ENCODE measurements at regions not wholly inside any gene's neighbourhood (a gene's known extent, or its start where the extent isn't known, plus 50 kb on each side); places are given as distances from the start of the nearest gene placed in this dataset.

DNA sequence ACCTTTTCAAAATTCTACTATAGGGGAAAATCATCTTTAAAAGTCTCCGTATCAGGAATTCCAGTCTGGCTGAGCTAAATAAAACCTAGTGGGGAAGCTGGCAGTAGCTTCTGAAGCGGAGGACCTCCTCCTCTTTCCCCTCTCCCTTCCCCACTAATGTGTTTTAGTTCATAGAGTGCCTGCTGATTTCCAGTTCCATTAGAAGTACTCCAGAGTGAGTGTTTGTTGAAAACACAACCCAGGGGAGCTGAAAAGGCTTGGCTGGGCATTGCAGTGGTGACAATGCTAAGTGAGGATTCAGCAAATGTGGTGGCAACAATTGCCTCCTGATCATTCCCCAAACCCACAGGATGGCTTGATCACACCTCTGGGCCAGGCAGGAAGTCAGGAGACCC lies 144.2 kb upstream of the FRMD6 start:
- H3K27ac Mint-ChIP-seq: no peak overlapping the region
- no peaks in the 10 kb centered on the region for H3K9me3 Mint-ChIP-seq
- no peak overlapping the region for H3K4me3 Mint-ChIP-seq
- no peaks in the 10 kb centered on the region for H3K4me1 Mint-ChIP-seq (ENCODE audit: low read depth)
- H3K27me3 Mint-ChIP-seq: peaks cover 25% of the 10 kb centered on the region
- no peaks in the 10 kb centered on the region for H3K36me3 Mint-ChIP-seq (ENCODE audit: low read depth)

GRCh38 chr14:51507906-51508511 lies 143.7 kb upstream of the FRMD6 start:
- no peaks in the 10 kb centered on the region for H3K4me1 Mint-ChIP-seq (ENCODE audit: low read depth)
- H3K27ac Mint-ChIP-seq: no peak overlapping the region
- no peak overlapping the region for H3K4me3 Mint-ChIP-seq
- H3K27me3 Mint-ChIP-seq: peaks cover 20% of the 10 kb centered on the region
- no peaks in the 10 kb centered on the region for H3K9me3 Mint-ChIP-seq
- H3K36me3 Mint-ChIP-seq (ENCODE audit: low read depth): no peaks in the 10 kb centered on the region

DNA sequence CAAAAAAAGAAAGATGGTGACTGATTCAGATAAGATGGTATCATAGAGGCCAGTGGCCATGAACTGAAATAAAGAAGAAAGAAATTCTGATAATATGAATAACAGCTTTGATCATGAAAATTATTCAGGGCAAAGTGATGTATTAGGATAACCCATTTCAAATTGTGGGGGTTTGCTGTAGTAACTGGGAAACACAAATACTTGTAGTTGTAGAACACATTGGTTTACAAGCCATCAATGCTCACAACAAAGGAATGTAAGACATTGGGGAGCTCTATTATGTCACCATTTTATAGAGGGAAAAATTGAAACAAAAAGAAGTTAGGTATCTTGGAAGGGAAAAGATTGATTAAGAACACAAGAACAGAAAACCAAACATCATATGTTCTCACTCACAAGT lies 140.4 kb upstream of the FRMD6 start:
- H3K36me3 Mint-ChIP-seq (ENCODE audit: low read depth): no peaks in the 10 kb centered on the region
- H3K4me1 Mint-ChIP-seq (ENCODE audit: low read depth): no peaks in the 10 kb centered on the region
- H3K4me3 Mint-ChIP-seq: no peak overlapping the region
- no peak overlapping the region for H3K27ac Mint-ChIP-seq
- H3K9me3 Mint-ChIP-seq: no peaks in the 10 kb centered on the region
- peaks cover 14% of the 10 kb centered on the region for H3K27me3 Mint-ChIP-seq

- Mint-ChIP-seq H3K4me3 (no peak overlapping the region), H3K27ac (no peak overlapping the region), H3K4me1 (ENCODE audit: low read depth) (no peaks in the 10 kb centered on the region), H3K27me3 (peaks cover 18% of the 10 kb centered on the region), H3K9me3 (no peaks in the 10 kb centered on the region), H3K36me3 (ENCODE audit: low read depth) (no peaks in the 10 kb centered on the region)
These were observed 139.4 kb upstream of the FRMD6 start for GRCh38 chr14:51512316-51512715.

DNA sequence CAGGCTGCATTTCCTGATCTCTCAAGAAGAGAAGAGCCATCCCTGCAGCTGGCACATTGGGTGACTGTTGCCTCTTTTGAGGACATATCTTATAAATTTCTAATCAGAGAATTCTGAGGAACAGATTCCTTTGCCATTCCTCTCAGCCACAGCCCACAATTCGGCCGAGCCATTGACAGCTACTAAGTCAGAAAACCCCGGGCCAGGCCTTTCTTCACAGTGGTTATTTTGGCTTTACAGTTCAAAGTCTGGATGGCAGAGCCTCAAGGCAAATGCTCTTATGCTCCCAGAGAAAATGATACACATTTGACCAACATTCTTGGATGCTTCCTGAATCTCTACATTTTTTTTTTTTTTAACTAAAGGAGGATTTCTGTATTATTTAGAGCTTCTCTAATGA lies 138.4 kb upstream of the FRMD6 start:
- H3K9me3 Mint-ChIP-seq: no peaks in the 10 kb centered on the region
- H3K4me3 Mint-ChIP-seq: no peak overlapping the region
- H3K4me1 Mint-ChIP-seq (ENCODE audit: low read depth): no peaks in the 10 kb centered on the region
- peaks cover 22% of the 10 kb centered on the region for H3K27me3 Mint-ChIP-seq
- H3K27ac Mint-ChIP-seq: no peak overlapping the region
- no peaks in the 10 kb centered on the region for H3K36me3 Mint-ChIP-seq (ENCODE audit: low read depth)

- H3K27ac Mint-ChIP-seq: no peak overlapping the region
- no peak overlapping the region for H3K4me3 Mint-ChIP-seq
- H3K4me1 Mint-ChIP-seq (ENCODE audit: low read depth): no peaks in the 10 kb centered on the region
- H3K27me3 Mint-ChIP-seq: peaks cover 16% of the 10 kb centered on the region
- no peaks in the 10 kb centered on the region for H3K36me3 Mint-ChIP-seq (ENCODE audit: low read depth)
- no peaks in the 10 kb centered on the region for H3K9me3 Mint-ChIP-seq
These were observed 137.8 kb upstream of the FRMD6 start for GRCh38 chr14:51513933-51514332.

DNA sequence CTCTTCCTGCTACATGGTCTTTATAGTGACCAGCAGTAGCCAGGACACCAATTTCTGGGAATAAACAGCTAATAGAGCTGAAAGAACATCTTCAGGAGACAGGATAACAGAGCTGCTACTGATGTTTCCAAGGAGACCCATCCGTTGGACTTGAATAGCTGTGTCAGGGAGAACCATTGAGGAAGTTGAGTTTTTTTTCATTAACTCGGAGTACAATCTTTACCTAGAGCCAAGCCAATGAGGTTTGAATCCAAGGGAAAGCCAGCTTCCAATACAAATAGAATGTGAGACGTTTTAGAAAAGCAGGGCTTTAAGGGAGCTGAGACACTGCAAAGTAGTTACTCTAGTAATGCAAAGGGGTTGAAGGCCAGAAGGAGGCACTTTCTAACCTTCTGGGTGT lies 136.1 kb upstream of the FRMD6 start:
- H3K4me1 Mint-ChIP-seq (ENCODE audit: low read depth): no peaks in the 10 kb centered on the region
- no peaks in the 10 kb centered on the region for H3K9me3 Mint-ChIP-seq
- H3K36me3 Mint-ChIP-seq (ENCODE audit: low read depth): no peaks in the 10 kb centered on the region
- no peak overlapping the region for H3K27ac Mint-ChIP-seq
- peaks cover 21% of the 10 kb centered on the region for H3K27me3 Mint-ChIP-seq
- H3K4me3 Mint-ChIP-seq: no peak overlapping the region

DNA sequence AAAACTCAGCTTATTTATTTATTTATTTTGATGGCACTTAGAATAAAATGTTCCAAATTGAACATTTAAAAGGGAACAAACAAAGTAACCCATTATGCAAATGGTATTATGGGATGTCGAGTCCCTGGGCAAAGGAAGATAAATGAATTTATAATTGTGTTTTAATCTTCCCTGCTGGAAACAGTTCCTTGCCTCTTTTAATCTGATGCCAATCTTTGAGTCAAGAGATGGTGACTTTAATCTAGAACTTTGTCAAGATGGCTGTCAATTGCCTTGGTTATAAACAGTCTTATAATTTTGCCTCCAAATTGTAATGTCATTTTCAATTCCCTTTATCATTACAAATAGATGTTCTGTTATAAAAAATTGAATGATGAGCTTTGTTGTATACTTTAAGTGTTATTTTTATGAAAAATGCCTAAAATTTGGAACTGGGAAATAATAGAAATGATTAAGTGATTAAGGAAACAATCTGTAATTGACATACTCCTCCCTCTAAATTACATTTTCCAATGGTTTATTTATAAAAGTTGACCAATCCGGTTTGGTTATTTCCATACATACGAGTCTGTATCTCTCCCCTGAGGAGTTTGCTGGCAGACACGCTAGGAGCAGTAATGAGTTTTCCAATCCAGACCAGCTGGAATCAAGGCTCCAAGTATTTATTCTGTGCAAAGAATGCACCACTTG lies 134.9 kb upstream of the FRMD6 start:
- no peak overlapping the region for H3K4me3 Mint-ChIP-seq
- H3K27me3 Mint-ChIP-seq: peaks cover 29% of the 10 kb centered on the region
- no peaks in the 10 kb centered on the region for H3K4me1 Mint-ChIP-seq (ENCODE audit: low read depth)
- H3K36me3 Mint-ChIP-seq (ENCODE audit: low read depth): no peaks in the 10 kb centered on the region
- no peak overlapping the region for H3K27ac Mint-ChIP-seq
- no peaks in the 10 kb centered on the region for H3K9me3 Mint-ChIP-seq

DNA sequence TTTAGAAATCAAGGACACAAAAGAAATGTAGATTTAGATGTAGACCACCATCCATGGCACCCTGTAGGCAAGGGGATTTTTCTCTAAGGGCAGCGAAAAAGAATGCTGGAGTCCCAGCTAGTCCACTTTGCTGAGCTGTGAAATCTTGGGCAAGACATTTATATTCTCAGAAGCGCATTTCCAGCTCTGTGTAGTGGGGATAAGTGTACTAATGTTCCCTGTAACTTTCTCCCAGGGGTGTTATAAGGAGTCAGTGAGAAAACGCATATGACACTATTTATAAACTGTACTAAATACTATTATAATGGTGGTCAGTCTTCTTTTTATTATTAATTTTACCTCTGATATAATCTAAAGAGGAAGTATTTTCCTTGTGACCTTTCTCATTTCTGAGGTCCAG lies 133.4 kb upstream of the FRMD6 start:
- no peaks in the 10 kb centered on the region for H3K4me1 Mint-ChIP-seq (ENCODE audit: low read depth)
- H3K27ac Mint-ChIP-seq: no peak overlapping the region
- H3K9me3 Mint-ChIP-seq: no peaks in the 10 kb centered on the region
- H3K4me3 Mint-ChIP-seq: no peak overlapping the region
- no peaks in the 10 kb centered on the region for H3K36me3 Mint-ChIP-seq (ENCODE audit: low read depth)
- H3K27me3 Mint-ChIP-seq: peaks cover 29% of the 10 kb centered on the region

DNA sequence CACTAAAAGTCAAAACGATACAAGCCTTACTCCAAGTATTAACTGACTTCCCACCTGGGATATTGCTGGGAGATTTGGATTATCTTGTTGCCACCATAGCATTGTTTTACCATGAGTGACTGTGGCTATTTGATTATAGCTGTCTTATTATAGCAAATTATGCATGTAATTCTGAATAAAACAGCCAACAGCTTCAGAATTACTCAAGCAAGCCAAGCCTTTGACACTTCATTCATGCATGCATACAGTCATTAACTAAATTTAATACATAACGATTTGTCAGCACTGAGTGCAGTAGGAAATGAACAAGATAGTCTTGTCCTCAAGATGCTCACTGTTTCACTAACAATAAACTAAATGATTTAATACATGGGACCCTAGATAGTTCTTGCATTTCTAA lies 133.0 kb upstream of the FRMD6 start:
- H3K36me3 Mint-ChIP-seq (ENCODE audit: low read depth): no peaks in the 10 kb centered on the region
- no peaks in the 10 kb centered on the region for H3K9me3 Mint-ChIP-seq
- H3K4me1 Mint-ChIP-seq (ENCODE audit: low read depth): no peaks in the 10 kb centered on the region
- no peak overlapping the region for H3K4me3 Mint-ChIP-seq
- H3K27ac Mint-ChIP-seq: no peak overlapping the region
- peaks cover 29% of the 10 kb centered on the region for H3K27me3 Mint-ChIP-seq

GRCh38 chr14:51520087-51520486 lies 131.6 kb upstream of the FRMD6 start:
- no peak overlapping the region for H3K4me3 Mint-ChIP-seq
- H3K27me3 Mint-ChIP-seq: peaks cover 25% of the 10 kb centered on the region
- no peak overlapping the region for H3K27ac Mint-ChIP-seq
- H3K9me3 Mint-ChIP-seq: no peaks in the 10 kb centered on the region
- no peaks in the 10 kb centered on the region for H3K36me3 Mint-ChIP-seq (ENCODE audit: low read depth)
- H3K4me1 Mint-ChIP-seq (ENCODE audit: low read depth): no peaks in the 10 kb centered on the region

- peaks cover 31% of the 10 kb centered on the region for H3K27me3 Mint-ChIP-seq
- no peaks in the 10 kb centered on the region for H3K36me3 Mint-ChIP-seq (ENCODE audit: low read depth)
- H3K4me3 Mint-ChIP-seq: no peak overlapping the region
- no peaks in the 10 kb centered on the region for H3K9me3 Mint-ChIP-seq
- no peak overlapping the region for H3K27ac Mint-ChIP-seq
- H3K4me1 Mint-ChIP-seq (ENCODE audit: low read depth): peaks cover 2% of the 10 kb centered on the region
These were observed 129.9 kb upstream of the FRMD6 start for GRCh38 chr14:51521764-51522163.

DNA sequence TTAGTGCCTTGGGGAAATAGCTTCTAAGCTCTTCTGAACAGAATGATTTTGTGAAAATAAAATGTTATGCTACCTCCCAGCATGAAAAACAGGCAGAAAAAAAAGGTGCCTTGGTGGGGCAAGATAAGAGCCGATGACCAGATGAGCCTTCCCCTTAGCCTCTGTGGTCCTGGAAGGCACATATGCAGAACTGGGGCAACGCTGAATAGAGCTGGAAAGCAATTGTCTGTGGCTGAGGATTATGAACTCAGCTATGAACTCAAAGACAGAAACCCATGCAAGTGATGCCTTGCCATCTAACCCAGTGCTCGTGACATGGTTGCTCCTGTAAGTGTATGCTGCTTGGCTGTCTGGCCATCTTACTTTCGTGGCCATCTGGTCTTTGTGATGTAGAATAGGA lies 128.5 kb upstream of the FRMD6 start:
- peaks cover 20% of the 10 kb centered on the region for H3K27me3 Mint-ChIP-seq
- no peaks in the 10 kb centered on the region for H3K36me3 Mint-ChIP-seq (ENCODE audit: low read depth)
- no peak overlapping the region for H3K4me3 Mint-ChIP-seq
- H3K4me1 Mint-ChIP-seq (ENCODE audit: low read depth): peaks cover 2% of the 10 kb centered on the region
- H3K9me3 Mint-ChIP-seq: no peaks in the 10 kb centered on the region
- no peak overlapping the region for H3K27ac Mint-ChIP-seq

- peaks cover 20% of the 10 kb centered on the region for H3K27me3 Mint-ChIP-seq
- no peak overlapping the region for H3K4me3 Mint-ChIP-seq
- no peaks in the 10 kb centered on the region for H3K36me3 Mint-ChIP-seq (ENCODE audit: low read depth)
- H3K9me3 Mint-ChIP-seq: no peaks in the 10 kb centered on the region
- no peak overlapping the region for H3K27ac Mint-ChIP-seq
- peaks cover 2% of the 10 kb centered on the region for H3K4me1 Mint-ChIP-seq (ENCODE audit: low read depth)
These were observed 126.0 kb upstream of the FRMD6 start for GRCh38 chr14:51525739-51526138.

DNA sequence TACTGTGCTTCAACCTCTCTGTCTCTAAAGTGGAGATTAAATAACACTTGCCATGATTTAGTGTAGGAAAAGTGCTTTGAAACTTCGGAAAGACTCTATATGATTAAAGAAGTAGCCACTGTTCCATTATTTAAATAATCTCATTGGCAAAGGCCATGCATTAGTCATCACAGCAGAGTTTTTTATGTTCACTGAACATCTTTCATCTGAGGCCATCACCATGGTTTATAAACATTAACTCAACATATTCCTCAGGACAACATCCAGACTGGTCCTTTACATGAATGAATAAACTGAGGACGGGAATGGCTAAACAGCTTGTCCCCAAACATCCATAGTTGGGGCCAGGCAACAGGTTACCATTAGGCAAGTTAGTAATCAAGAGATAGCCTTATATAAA lies 124.6 kb upstream of the FRMD6 start:
- H3K27ac Mint-ChIP-seq: no peak overlapping the region
- H3K4me1 Mint-ChIP-seq (ENCODE audit: low read depth): peaks cover 2% of the 10 kb centered on the region
- no peaks in the 10 kb centered on the region for H3K9me3 Mint-ChIP-seq
- no peak overlapping the region for H3K4me3 Mint-ChIP-seq
- H3K27me3 Mint-ChIP-seq: peaks cover 12% of the 10 kb centered on the region
- H3K36me3 Mint-ChIP-seq (ENCODE audit: low read depth): no peaks in the 10 kb centered on the region

- Mint-ChIP-seq H3K36me3 (ENCODE audit: low read depth) (no peaks in the 10 kb centered on the region), H3K9me3 (no peaks in the 10 kb centered on the region), H3K27me3 (peaks cover 12% of the 10 kb centered on the region), H3K27ac (no peak overlapping the region), H3K4me1 (ENCODE audit: low read depth) (peaks cover 2% of the 10 kb centered on the region), H3K4me3 (no peak overlapping the region)
These were observed 122.0 kb upstream of the FRMD6 start for GRCh38 chr14:51529736-51530135.

Data from stimulated activated naive CD8-positive, alpha-beta T cell treated with anti-CD3 and anti-CD28 coated beads, Interleukin-15, Interleukin-2, amounts not matched to agents 100 ng/mL and 50 ng/mL, for 24 hours (primary cell).